A549 (cell line): ENCODE measurements at regions not wholly inside any gene's neighbourhood (a gene's known extent, or its start where the extent isn't known, plus 50 kb on each side); places are given as distances from the start of the nearest gene placed in this dataset.

ENCODE experiments used
- CEBPB ChIP-seq, 2 experiments: fragments of >200 bp in 1 of 2; sonication (Bioruptor Twin) in 1 of 2; formaldehyde crosslinking in 1 of 2; IDR thresholded peaks; 2 replicates each; pipeline ENCODE4 v1.6.1; 2012 to 2016
- CTCF ChIP-seq: fragments of >200 bp; sonication (Bioruptor Twin); formaldehyde crosslinking; IDR thresholded peaks from 3 replicates; pipeline ENCODE4 v1.5.1; 2016
- FOSL2 ChIP-seq, 2 experiments: fragments of 450-650 bp in 1 of 2; fragments of >200 bp in 1 of 2; sonication (Bioruptor Twin) in 1 of 2; formaldehyde crosslinking; IDR thresholded peaks; 2 replicates each; pipeline versions ENCODE4 v1.5.0 to v1.6.1; 2016 to 2020; ENCODE audit warnings: mild to moderate bottlenecking in 1 of 2, moderate library complexity in 1 of 2
- HOXA7 ChIP-seq: fragments of 250-450 bp; sonication (Bioruptor Pico); IDR thresholded peaks from 2 replicates; pipeline ENCODE4 v1.5.0; 2020; ENCODE audit warnings: mild to moderate bottlenecking, moderate library complexity
- HOXB13 ChIP-seq: fragments of 250-450 bp; sonication (Bioruptor Pico); IDR thresholded peaks from 2 replicates; pipeline ENCODE4 v1.5.0; 2020; ENCODE audit warnings: low read depth, mild to moderate bottlenecking, moderate library complexity
- JUN ChIP-seq, 2 experiments: fragments of >200 bp; sonication (Bioruptor Twin); formaldehyde crosslinking; IDR thresholded peaks; 2 replicates in 1 of 2; 3 replicates in 1 of 2; pipeline ENCODE4 v1.6.1; 2016 to 2017
- MAX ChIP-seq: IDR thresholded peaks from 2 replicates; pipeline ENCODE4 v1.6.1; 2012
- POLR2A ChIP-seq: IDR thresholded peaks from 2 replicates; pipeline ENCODE4 v1.6.1; 2012; ENCODE audit warnings: mild to moderate bottlenecking, low read length
- RCOR1 ChIP-seq: fragments of 150-350 bp; IDR thresholded peaks from 2 replicates; pipeline ENCODE4 v1.6.1; 2014; ENCODE audit warnings: antibody characterized with exemption, low read length, low read depth
- REST ChIP-seq: fragments of 200-600 bp; sonication (generic); IDR thresholded peaks from 2 replicates; pipeline ENCODE4 v1.6.1; 2016; ENCODE audit warnings: antibody characterized with exemption, mild to moderate bottlenecking, moderate library complexity
- SMC3 ChIP-seq: fragments of >200 bp; sonication (Bioruptor Twin); formaldehyde crosslinking; IDR thresholded peaks from 3 replicates; pipeline ENCODE4 v1.6.1; 2018; ENCODE audit warnings: inconsistent platforms
- SREBF2 ChIP-seq: fragments of 450-650 bp; IDR thresholded peaks from 2 replicates; pipeline ENCODE4 v1.6.1; 2014; ENCODE audit warnings: mild to moderate bottlenecking, moderate library complexity
- TP53 ChIP-seq: fragments of 250-450 bp; sonication (Bioruptor Pico); IDR thresholded peaks from 2 replicates; pipeline ENCODE4 v1.5.0; 2021; ENCODE audit warnings: mild to moderate bottlenecking, moderate library complexity

GRCh38 chr2:16824472-16824871 lies 158.8 kb upstream of the CYRIA start:
- TF ChIP-seq SMC3 (no peak), JUN (IDR thresholded peaks at IDR 0.05) (no peak), CTCF (no peak), HOXB13 (CRISPR knock-in tag) (no peak), REST (no peak), RCOR1 (no peak), HOXA7 (CRISPR knock-in tag) (no peak), CEBPB (IDR thresholded peaks at IDR 0.05) (no peak), POLR2A (no peak), SREBF2 (no peak), FOSL2 (IDR thresholded peaks at IDR 0.05) (no peak), FOSL2 (CRISPR knock-in tag; IDR thresholded peaks at IDR 0.05) (no peak), MAX (no peak), TP53 (no peak)
